ENCODE measurements at regions not wholly inside any gene's neighbourhood (a gene's known extent, or its start where the extent isn't known, plus 50 kb on each side); places are given as distances from the start of the nearest gene placed in this dataset.

- TF ChIP-seq CTCF (IDR thresholded peaks at IDR 0.05) = no peak
- H3K4me1 ChIP-seq = peaks cover 5 to 62% (median 34%) of the 10 kb centered on the region in 9 donors
- no peaks in the 10 kb centered on the region for H3K36me3 ChIP-seq
- no peak for DNase-seq
- no peaks in the 10 kb centered on the region for H3K27me3 ChIP-seq
- intact Hi-C loops (cut with DNase I) = loop anchor here in 1 of 10 donors (5.0 kb wide), 1 partner anchor 81 kb away; no protein-coding TSS in a partner anchor
- H3K9me3 ChIP-seq = no peaks in the 10 kb centered on the region
- H3K27ac ChIP-seq = peak overlapping the region in 1 of 10 donors; percentile 1
- ATAC-seq = no peak
- 90 to 97% methylated on average over 1 of the region's 1 CpG for WGBS, 2 donors
- H3K4me3 ChIP-seq = no peak overlapping the region
Measured at GRCh38 chr4:41446391-41446790, 91.6 kb upstream of the LIMCH1 start.

- TF ChIP-seq CTCF (IDR thresholded peaks at IDR 0.05) = no peak
- intact Hi-C loops (cut with DNase I) = loop anchor here in 1 of 10 donors (5.0 kb wide), 1 partner anchor 80 kb away; no protein-coding TSS in a partner anchor
- H3K4me1 ChIP-seq = peaks cover 5 to 64% (median 38%) of the 10 kb centered on the region in 9 donors
- no peak overlapping the region for H3K4me3 ChIP-seq
- H3K9me3 ChIP-seq = no peaks in the 10 kb centered on the region
- no peaks in the 10 kb centered on the region for H3K27me3 ChIP-seq
- peak overlapping the region in 1 of 10 donors; percentile 1 for H3K27ac ChIP-seq
- no peak for DNase-seq
- 89 to 90% methylated on average over 11 of the region's 11 CpGs for WGBS, 2 donors
- no peaks in the 10 kb centered on the region for H3K36me3 ChIP-seq
- ATAC-seq = no peak
Measured at GRCh38 chr4:41446981-41447725, 90.8 kb upstream of the LIMCH1 start.

- no peaks in the 10 kb centered on the region for H3K9me3 ChIP-seq
- TF ChIP-seq CTCF (IDR thresholded peaks at IDR 0.05) = no peak
- peak in 1 of 2 donors; percentile 63 for DNase-seq
- no peaks in the 10 kb centered on the region for H3K27me3 ChIP-seq
- ATAC-seq = peak in 7 of 8 donors; percentile 48 to 81 (median 69)
- WGBS, 2 donors = 36 to 46% methylated on average over 7 of the region's 7 CpGs
- intact Hi-C loops (cut with DNase I) = loop anchor here in 1 of 10 donors (5.0 kb wide), 1 partner anchor 78 kb away; no protein-coding TSS in a partner anchor
- no peak overlapping the region for H3K4me3 ChIP-seq
- H3K36me3 ChIP-seq = no peaks in the 10 kb centered on the region
- peaks cover 0 to 60% (median 39%) of the 10 kb centered on the region in 9 donors for H3K4me1 ChIP-seq
- H3K27ac ChIP-seq = peak overlapping the region in 5 of 10 donors; percentile 6 to 37 (median 23)
Measured at GRCh38 chr4:41448934-41449333, 89.0 kb upstream of the LIMCH1 start.

GRCh38 chr4:41451961-41452360, 86.0 kb upstream of the LIMCH1 start:
- intact Hi-C loops (cut with DNase I) = loop anchor here in 1 of 10 donors (10.0 kb wide), 2 partner anchors 143 to 157 kb away; no protein-coding TSS in a partner anchor
- no peak for ATAC-seq
- Histone ChIP-seq H3K9me3 (no peaks in the 10 kb centered on the region), H3K36me3 (no peaks in the 10 kb centered on the region), H3K4me3 (no peak overlapping the region), H3K27ac (no peak overlapping the region), H3K27me3 (no peaks in the 10 kb centered on the region), H3K4me1 (peaks cover 10 to 65% (median 44%) of the 10 kb centered on the region in 9 donors)
- 95% methylated on average over 3 of the region's 3 CpGs for WGBS, 2 donors
- DNase-seq = no peak
- no peak for TF ChIP-seq CTCF (IDR thresholded peaks at IDR 0.05)
